PFSK-1 (cell line): ENCODE measurements at regions not wholly inside any gene's neighbourhood (a gene's known extent, or its start where the extent isn't known, plus 50 kb on each side); places are given as distances from the start of the nearest gene placed in this dataset.

Source experiments
- FOXP2 ChIP-seq: optimal IDR thresholded peaks from 2 replicates; pipeline ENCODE3; 2011; ENCODE audit warnings: borderline replicate concordance, control low read depth, inconsistent platforms; ENCODE audit not compliant: insufficient read depth; ENCODE audit errors: extremely low read length, extremely low read depth
- POLR2AphosphoS5 ChIP-seq: IDR thresholded peaks from 2 replicates; pipeline ENCODE4 v1.6.1; 2012; ENCODE audit warnings: low read depth, mild to moderate bottlenecking, control low read depth, low read length, moderate library complexity
- SIN3A ChIP-seq: IDR thresholded peaks from 2 replicates; pipeline ENCODE4 v1.6.1; 2012; ENCODE audit warnings: mild to moderate bottlenecking, low read length, moderate library complexity, borderline replicate concordance; ENCODE audit not compliant: insufficient read depth
- TAF1 ChIP-seq: IDR thresholded peaks from 2 replicates; pipeline ENCODE4 v1.6.1; 2012; ENCODE audit warnings: low read length, control low read depth, borderline replicate concordance; ENCODE audit not compliant: insufficient read depth
- TF ChIP-seq, protein P1 (sequence below), 2 experiments: IDR thresholded peaks; 2 replicates each; pipeline versions ENCODE4 v1.6.1 to v1.8.0; 2011 to 2012; ENCODE audit warnings: low read depth in 2 of 2, low read length in 2 of 2, control low read depth in 1 of 2, inconsistent platforms in 1 of 2, mild to moderate bottlenecking in 1 of 2, moderate library complexity in 1 of 2; ENCODE audit not compliant: insufficient read depth in 1 of 2

DNA sequence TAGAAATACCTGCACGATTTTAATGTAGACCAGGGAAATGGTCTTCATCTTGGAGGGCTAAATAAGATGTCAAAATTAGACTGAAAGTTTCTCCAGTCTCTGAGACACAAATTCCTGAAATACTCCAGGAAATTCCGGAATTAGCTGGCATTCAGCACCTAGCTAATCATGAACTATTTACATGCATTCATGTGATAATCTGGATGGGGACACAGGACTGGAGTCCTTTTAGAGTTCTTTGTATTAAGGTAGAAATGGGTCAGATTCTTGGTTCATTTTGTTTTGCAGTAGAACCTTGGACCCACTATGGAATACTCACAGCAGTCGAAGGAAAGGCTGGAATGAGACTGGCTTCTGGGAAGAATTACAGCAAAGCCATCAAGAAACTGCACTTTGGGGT is 65.3 kb upstream of the MDFIC start:
- TF ChIP-seq POLR2AphosphoS5 (no peak), SIN3A (no peak), FOXP2 (no peak), TAF1 (no peak)
- TF ChIP-seq, protein P1, sequence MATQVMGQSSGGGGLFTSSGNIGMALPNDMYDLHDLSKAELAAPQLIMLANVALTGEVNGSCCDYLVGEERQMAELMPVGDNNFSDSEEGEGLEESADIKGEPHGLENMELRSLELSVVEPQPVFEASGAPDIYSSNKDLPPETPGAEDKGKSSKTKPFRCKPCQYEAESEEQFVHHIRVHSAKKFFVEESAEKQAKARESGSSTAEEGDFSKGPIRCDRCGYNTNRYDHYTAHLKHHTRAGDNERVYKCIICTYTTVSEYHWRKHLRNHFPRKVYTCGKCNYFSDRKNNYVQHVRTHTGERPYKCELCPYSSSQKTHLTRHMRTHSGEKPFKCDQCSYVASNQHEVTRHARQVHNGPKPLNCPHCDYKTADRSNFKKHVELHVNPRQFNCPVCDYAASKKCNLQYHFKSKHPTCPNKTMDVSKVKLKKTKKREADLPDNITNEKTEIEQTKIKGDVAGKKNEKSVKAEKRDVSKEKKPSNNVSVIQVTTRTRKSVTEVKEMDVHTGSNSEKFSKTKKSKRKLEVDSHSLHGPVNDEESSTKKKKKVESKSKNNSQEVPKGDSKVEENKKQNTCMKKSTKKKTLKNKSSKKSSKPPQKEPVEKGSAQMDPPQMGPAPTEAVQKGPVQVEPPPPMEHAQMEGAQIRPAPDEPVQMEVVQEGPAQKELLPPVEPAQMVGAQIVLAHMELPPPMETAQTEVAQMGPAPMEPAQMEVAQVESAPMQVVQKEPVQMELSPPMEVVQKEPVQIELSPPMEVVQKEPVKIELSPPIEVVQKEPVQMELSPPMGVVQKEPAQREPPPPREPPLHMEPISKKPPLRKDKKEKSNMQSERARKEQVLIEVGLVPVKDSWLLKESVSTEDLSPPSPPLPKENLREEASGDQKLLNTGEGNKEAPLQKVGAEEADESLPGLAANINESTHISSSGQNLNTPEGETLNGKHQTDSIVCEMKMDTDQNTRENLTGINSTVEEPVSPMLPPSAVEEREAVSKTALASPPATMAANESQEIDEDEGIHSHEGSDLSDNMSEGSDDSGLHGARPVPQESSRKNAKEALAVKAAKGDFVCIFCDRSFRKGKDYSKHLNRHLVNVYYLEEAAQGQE (IDR thresholded peaks at IDR 0.05; ENCODE audit: insufficient read depth in 1 of 2, low read depth in 2 of 2, low read length in 2 of 2): no peak

DNA sequence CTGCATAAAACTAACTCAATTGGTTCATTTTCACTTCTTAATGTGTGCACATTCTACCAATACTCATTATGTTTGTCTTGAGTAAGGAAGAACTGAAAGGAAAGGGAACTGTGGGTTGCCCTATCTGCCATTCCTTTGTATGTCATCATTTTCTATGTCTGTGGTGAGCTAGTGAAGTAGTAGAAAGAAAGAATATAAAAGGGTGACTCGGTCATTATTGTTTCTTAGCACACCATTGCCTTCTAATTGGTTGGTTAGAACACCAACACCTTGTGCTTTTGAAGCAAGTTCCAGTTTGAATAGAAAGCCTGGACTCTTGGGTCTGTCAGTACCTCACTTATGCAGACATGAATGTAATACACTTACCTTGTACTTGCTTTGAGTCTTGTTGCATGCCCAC is 64.3 kb upstream of the MDFIC start:
- TF ChIP-seq, protein P1 (IDR thresholded peaks at IDR 0.05; ENCODE audit: insufficient read depth in 1 of 2, low read depth in 2 of 2, low read length in 2 of 2): no peak
- no peak for TF ChIP-seq SIN3A

GRCh38 chr7:114859477-114859876 is 62.4 kb upstream of the MDFIC start:
- TF ChIP-seq POLR2AphosphoS5 (no peak), SIN3A (no peak), TAF1 (no peak), FOXP2 (no peak)
- TF ChIP-seq, protein P1 (IDR thresholded peaks at IDR 0.05; ENCODE audit: insufficient read depth in 1 of 2, low read depth in 2 of 2, low read length in 2 of 2): no peak

DNA sequence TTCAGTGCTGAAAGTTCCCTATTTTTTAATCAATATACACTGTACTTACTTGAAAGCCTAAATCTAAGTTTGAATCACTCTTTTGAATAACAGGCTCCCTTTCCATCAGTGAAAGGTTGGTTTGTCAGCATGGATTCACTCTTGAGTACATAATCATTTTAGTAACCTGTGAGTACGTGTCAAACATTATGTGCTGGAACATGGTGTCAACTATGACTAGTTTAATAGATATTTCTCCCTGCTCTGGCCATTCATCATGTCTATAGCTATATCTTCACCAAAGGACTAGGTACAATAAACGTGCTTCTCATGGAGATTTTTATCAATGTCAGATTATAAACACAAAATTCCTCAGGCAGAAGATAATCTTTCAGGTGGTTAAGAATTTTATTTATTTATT is 61.7 kb upstream of the MDFIC start:
- TF ChIP-seq POLR2AphosphoS5 (no peak), FOXP2 (no peak), TAF1 (no peak), SIN3A (no peak)
- TF ChIP-seq, protein P1 (IDR thresholded peaks at IDR 0.05; ENCODE audit: insufficient read depth in 1 of 2, low read depth in 2 of 2, low read length in 2 of 2): no peak

- no peak for TF ChIP-seq SIN3A
- no peak for TF ChIP-seq POLR2AphosphoS5
- TF ChIP-seq FOXP2: no peak
- no peak for TF ChIP-seq TAF1
- TF ChIP-seq, protein P1 (IDR thresholded peaks at IDR 0.05; ENCODE audit: insufficient read depth in 1 of 2, low read depth in 2 of 2, low read length in 2 of 2): no peak
Measured at GRCh38 chr7:114862406-114862805, 59.5 kb upstream of the MDFIC start.
